ENCODE measurements at regions not wholly inside any gene's neighbourhood (a gene's known extent, or its start where the extent isn't known, plus 50 kb on each side); places are given as distances from the start of the nearest gene placed in this dataset.

- no peak for DNase-seq
Observed at GRCh38 chr6:6895929-6896328, 211.8 kb upstream of the RREB1 start.

GRCh38 chr6:6897140-6897539 is 210.6 kb upstream of the RREB1 start:
- no peak for DNase-seq

GRCh38 chr6:6900569-6901204 is 207.1 kb upstream of the RREB1 start:
- no peak for DNase-seq

- no peak for DNase-seq
Observed at GRCh38 chr6:6901205-6901719, 206.5 kb upstream of the RREB1 start.

GRCh38 chr6:6901945-6902344 is 205.8 kb upstream of the RREB1 start:
- DNase-seq: no peak

- no peak for DNase-seq
Observed at GRCh38 chr6:6905961-6906518, 201.7 kb upstream of the RREB1 start.

- DNase-seq: no peak
Observed at GRCh38 chr6:6906570-6907213, 201.1 kb upstream of the RREB1 start.

GRCh38 chr6:6907286-6907685 is 200.5 kb upstream of the RREB1 start:
- no peak for DNase-seq

- DNase-seq: no peak
Observed at GRCh38 chr6:6908121-6908520, 199.6 kb upstream of the RREB1 start.

- no peak for DNase-seq
Observed at GRCh38 chr6:6909111-6909510, 198.7 kb upstream of the RREB1 start.

- DNase-seq: no peak
Observed at GRCh38 chr6:6910734-6911295, 196.9 kb upstream of the RREB1 start.

- no peak for DNase-seq
Observed at GRCh38 chr6:6911391-6911790, 196.4 kb upstream of the RREB1 start.

GRCh38 chr6:6912817-6913744 is 194.7 kb upstream of the RREB1 start:
- no peak for DNase-seq

- no peak for DNase-seq
Observed at GRCh38 chr6:6915219-6915618, 192.5 kb upstream of the RREB1 start.

- no peak for DNase-seq
Observed at GRCh38 chr6:6915813-6916547, 191.8 kb upstream of the RREB1 start.

- DNase-seq: no peak
Observed at GRCh38 chr6:6916598-6916997, 191.2 kb upstream of the RREB1 start.

- DNase-seq: peak; percentile 27
Observed at GRCh38 chr6:6918216-6918983, 189.4 kb upstream of the RREB1 start.

GRCh38 chr6:6919173-6919572 is 188.6 kb upstream of the RREB1 start:
- no peak for DNase-seq

GRCh38 chr6:6920114-6920986 is 187.4 kb upstream of the RREB1 start:
- DNase-seq: no peak

GRCh38 chr6:6920987-6921313 is 186.8 kb upstream of the RREB1 start:
- no peak for DNase-seq
